ENCODE measurements at regions not wholly inside any gene's neighbourhood (a gene's known extent, or its start where the extent isn't known, plus 50 kb on each side); places are given as distances from the start of the nearest gene placed in this dataset.

DNA sequence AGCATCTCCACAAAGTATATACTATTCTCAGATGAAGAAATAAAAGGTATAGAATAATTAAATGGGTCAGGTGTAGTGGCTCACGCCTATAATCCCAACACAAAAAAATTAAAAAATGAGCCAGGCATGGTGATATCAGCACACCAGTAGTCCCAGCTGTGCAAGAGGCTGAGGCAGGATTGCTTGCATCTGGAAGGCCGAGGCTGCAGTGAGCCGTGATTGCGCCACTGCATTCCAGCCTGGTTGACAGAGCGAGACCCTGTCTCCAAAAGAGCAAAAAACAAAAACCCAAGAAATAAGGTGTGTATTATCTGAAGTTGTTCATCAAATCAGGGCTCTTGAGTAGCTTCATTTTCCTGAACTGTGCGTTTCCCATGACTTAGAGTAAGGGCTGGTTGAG, 83.2 kb upstream of the MYO10 start:
- TF ChIP-seq, protein P1, sequence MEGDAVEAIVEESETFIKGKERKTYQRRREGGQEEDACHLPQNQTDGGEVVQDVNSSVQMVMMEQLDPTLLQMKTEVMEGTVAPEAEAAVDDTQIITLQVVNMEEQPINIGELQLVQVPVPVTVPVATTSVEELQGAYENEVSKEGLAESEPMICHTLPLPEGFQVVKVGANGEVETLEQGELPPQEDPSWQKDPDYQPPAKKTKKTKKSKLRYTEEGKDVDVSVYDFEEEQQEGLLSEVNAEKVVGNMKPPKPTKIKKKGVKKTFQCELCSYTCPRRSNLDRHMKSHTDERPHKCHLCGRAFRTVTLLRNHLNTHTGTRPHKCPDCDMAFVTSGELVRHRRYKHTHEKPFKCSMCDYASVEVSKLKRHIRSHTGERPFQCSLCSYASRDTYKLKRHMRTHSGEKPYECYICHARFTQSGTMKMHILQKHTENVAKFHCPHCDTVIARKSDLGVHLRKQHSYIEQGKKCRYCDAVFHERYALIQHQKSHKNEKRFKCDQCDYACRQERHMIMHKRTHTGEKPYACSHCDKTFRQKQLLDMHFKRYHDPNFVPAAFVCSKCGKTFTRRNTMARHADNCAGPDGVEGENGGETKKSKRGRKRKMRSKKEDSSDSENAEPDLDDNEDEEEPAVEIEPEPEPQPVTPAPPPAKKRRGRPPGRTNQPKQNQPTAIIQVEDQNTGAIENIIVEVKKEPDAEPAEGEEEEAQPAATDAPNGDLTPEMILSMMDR (IDR thresholded peaks at IDR 0.05; ENCODE audit: control extremely low read depth in 1 of 3, insufficient read depth in 1 of 3, low read depth in 1 of 3, low read length in 3 of 3), result no peak
- TF ChIP-seq, protein P2, sequence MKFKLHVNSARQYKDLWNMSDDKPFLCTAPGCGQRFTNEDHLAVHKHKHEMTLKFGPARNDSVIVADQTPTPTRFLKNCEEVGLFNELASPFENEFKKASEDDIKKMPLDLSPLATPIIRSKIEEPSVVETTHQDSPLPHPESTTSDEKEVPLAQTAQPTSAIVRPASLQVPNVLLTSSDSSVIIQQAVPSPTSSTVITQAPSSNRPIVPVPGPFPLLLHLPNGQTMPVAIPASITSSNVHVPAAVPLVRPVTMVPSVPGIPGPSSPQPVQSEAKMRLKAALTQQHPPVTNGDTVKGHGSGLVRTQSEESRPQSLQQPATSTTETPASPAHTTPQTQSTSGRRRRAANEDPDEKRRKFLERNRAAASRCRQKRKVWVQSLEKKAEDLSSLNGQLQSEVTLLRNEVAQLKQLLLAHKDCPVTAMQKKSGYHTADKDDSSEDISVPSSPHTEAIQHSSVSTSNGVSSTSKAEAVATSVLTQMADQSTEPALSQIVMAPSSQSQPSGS (IDR thresholded peaks at IDR 0.05; ENCODE audit: low read length), result no peak
- TF ChIP-seq JUN (IDR thresholded peaks at IDR 0.05; ENCODE audit: low read depth, low read length) (no peak), SP4 (IDR thresholded peaks at IDR 0.05; ENCODE audit: low read length) (no peak), POLR2A (IDR thresholded peaks at IDR 0.05; ENCODE audit: control extremely low read depth in 1 of 2, low read depth in 2 of 2, low read length in 2 of 2) (no peak), MAFK (IDR thresholded peaks at IDR 0.05; ENCODE audit: low read depth, low read length) (no peak), EZH2 (IDR thresholded peaks at IDR 0.05; ENCODE audit: low read depth, low read length, severe bottlenecking) (no peak), BACH1 (IDR thresholded peaks at IDR 0.05; ENCODE audit: low read length) (no peak), RXRA (IDR thresholded peaks at IDR 0.05; ENCODE audit: insufficient read depth, low read depth, low read length) (no peak)
- TF ChIP-seq, protein P3, sequence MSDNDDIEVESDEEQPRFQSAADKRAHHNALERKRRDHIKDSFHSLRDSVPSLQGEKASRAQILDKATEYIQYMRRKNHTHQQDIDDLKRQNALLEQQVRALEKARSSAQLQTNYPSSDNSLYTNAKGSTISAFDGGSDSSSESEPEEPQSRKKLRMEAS (IDR thresholded peaks at IDR 0.05), result no peak

Data from H1 (cell line).